OCI-LY3 (cell line): ENCODE measurements at regions not wholly inside any gene's neighbourhood (a gene's known extent, or its start where the extent isn't known, plus 50 kb on each side); places are given as distances from the start of the nearest gene placed in this dataset.

ENCODE experiments used
- H2AFZ ChIP-seq: fragments of 200-600, 300-600 bp; shearing (Covaris generic); 2 replicates; pipeline ENCODE4 v1.6.0; 2014; ENCODE audit warnings: antibody characterized with exemption, low read depth, low read length
- H3K27ac ChIP-seq: fragments of 200-600, 300-600 bp; sonication (generic); 2 replicates; pipeline ENCODE4 v1.5.1; 2014; ENCODE audit warnings: mild to moderate bottlenecking, low read length, moderate library complexity, mixed read lengths
- H3K27me3 ChIP-seq: fragments of 200-600, 300-600 bp; sonication (generic); 2 replicates; pipeline ENCODE4 v1.6.1; 2014; ENCODE audit warnings: low read depth, low read length, mixed read lengths
- H3K36me3 ChIP-seq: fragments of 200-600, 300-600 bp; sonication (generic); replicated peaks from 2 replicates; pipeline ENCODE3; 2014; ENCODE audit warnings: low read depth, low read length, mixed read lengths
- H3K4me1 ChIP-seq: fragments of 300-600, 200-600 bp; sonication (generic); 2 replicates; pipeline ENCODE4 v1.6.1; 2014; ENCODE audit warnings: low read length, mixed read lengths
- H3K4me2 ChIP-seq: fragments of 200-600, 300-600 bp; sonication (generic); 2 replicates; pipeline ENCODE4 v1.6.1; 2014; ENCODE audit warnings: low read length, mixed read lengths
- H3K4me3 ChIP-seq: fragments of 300-600, 200-600 bp; sonication (generic); 2 replicates; pipeline ENCODE4 v1.5.1; 2014; ENCODE audit warnings: antibody characterized with exemption, mild to moderate bottlenecking, low read length, moderate library complexity
- H3K79me2 ChIP-seq: fragments of 300-600, 200-600 bp; shearing (Covaris generic); 2 replicates; pipeline ENCODE4 v1.6.1; 2014; ENCODE audit warnings: mild to moderate bottlenecking, low read length, mixed read lengths
- H3K9ac ChIP-seq: fragments of 300-600, 200-600 bp; shearing (Covaris generic); 2 replicates; pipeline ENCODE4 v1.6.0; 2014; ENCODE audit warnings: mild to moderate bottlenecking, low read length, moderate library complexity
- H3K9me3 ChIP-seq: fragments of 200-600, 300-600 bp; shearing (Covaris generic); 2 replicates; pipeline ENCODE4 v1.6.1; 2014; ENCODE audit warnings: low read length, mixed read lengths; ENCODE audit not compliant: insufficient read depth
- H4K20me1 ChIP-seq: fragments of 200-600, 300-600 bp; sonication (generic); 2 replicates; pipeline ENCODE4 v1.6.1; 2016; ENCODE audit warnings: low read length, mixed read lengths; ENCODE audit not compliant: insufficient read depth
- CTCF ChIP-seq: fragments of 200-600, 300-600 bp; sonication (generic); IDR thresholded peaks from 2 replicates; pipeline ENCODE4 v1.5.1; 2014; ENCODE audit warnings: antibody characterized with exemption, low read length, low read depth
- EZH2phosphoT487 ChIP-seq: fragments of 200-600 bp; shearing (Covaris generic); IDR thresholded peaks from 2 replicates; pipeline ENCODE4 v1.6.1; 2018; ENCODE audit warnings: antibody characterized with exemption, mixed run types, low read depth

DNA sequence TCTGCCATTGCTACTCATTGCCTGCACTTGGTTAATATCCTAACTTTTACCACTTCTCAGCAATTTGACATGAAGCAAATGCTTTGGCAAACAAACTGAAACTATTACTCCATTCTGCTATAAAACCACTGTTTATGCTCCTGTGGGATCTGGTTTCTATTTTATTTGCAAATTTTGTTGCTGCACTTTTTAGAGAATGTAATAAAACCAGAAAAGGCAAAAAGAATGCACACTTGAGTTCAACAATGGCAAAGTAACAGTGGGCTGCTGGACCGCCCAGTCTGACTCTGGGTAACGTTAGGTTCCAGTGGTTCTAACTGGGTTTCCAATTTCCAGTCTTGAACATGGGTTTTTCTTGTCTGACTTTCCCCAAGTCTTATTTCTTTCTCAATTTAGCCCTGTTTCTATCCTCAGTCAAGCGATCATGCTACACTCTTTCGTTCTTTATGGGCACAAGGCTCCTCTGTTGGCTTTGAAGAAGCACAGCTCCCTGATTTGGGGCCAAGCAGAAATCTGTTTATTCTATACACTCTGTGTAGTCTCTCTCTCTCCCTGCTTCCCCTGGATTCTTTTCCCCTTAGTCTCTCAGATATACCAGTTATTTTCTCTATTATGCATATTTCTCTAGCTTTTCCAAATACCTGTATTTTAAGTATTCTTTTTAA lies 129.2 kb upstream of the FAM3C start:
- Histone ChIP-seq H3K9me3 (no peaks in the 10 kb centered on the region), H3K4me2 (no peak overlapping the region)

DNA sequence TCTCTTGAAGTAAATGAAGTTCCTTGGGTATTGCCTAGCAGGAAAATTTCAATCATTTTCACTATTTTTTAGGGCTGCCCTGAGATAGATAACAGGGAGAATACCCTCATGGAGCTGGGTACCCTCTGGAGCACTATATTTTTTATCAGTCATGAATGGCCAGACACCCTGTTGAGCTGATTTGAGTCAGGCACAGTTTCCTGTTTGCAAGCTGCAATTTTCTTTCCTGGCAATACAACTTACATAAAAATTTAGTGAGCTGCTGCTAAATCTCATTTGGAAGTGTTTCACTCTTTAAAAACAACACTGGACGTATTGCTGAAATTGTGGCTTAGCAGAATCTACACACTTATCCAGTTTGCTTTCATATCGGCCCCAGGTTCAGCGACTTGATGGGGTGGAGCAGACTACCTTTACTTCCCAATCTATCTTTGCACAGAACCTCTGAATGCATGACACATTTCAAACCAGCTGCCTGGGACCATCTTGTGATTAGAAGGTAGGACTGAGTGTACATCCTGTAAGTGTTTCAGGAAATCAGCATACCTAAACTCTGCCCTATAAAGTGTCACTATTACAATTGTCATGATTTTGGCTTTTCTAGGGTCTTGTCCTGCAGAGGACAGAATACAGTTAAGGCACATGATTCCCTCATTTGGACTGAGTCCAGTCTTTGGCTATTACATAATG lies 125.7 kb upstream of the FAM3C start:
- Histone ChIP-seq H3K79me2 (no peaks in the 10 kb centered on the region), H4K20me1 (no peaks in the 10 kb centered on the region), H3K36me3 (no peaks in the 10 kb centered on the region), H3K4me3 (no peak overlapping the region), H3K4me1 (peaks cover 12% of the 10 kb centered on the region), H3K27ac (no peak overlapping the region), H3K9me3 (no peaks in the 10 kb centered on the region), H3K4me2 (no peak overlapping the region), H3K9ac (no peak overlapping the region), H2AFZ (no peak overlapping the region), H3K27me3 (no peaks in the 10 kb centered on the region)
- TF ChIP-seq EZH2phosphoT487, result no peak
- no peak for TF ChIP-seq CTCF

More for the DNA sequence above, 129.2 kb upstream of the FAM3C start:
- no peaks in the 10 kb centered on the region for H3K79me2 ChIP-seq
- H2AFZ ChIP-seq, result no peak overlapping the region
- TF ChIP-seq EZH2phosphoT487, result no peak
- TF ChIP-seq CTCF, result no peak
- no peak overlapping the region for H3K27ac ChIP-seq
- H4K20me1 ChIP-seq, result no peaks in the 10 kb centered on the region
- peaks cover 2% of the 10 kb centered on the region for H3K4me1 ChIP-seq
- no peaks in the 10 kb centered on the region for H3K27me3 ChIP-seq
- no peaks in the 10 kb centered on the region for H3K36me3 ChIP-seq
- no peak overlapping the region for H3K9ac ChIP-seq
- H3K4me3 ChIP-seq, result no peak overlapping the region

GRCh38 chr7:121520911-121521310 lies 124.8 kb upstream of the FAM3C start:
- Histone ChIP-seq H2AFZ (no peak overlapping the region), H3K4me3 (no peak overlapping the region), H3K9me3 (no peaks in the 10 kb centered on the region), H3K27me3 (no peaks in the 10 kb centered on the region), H3K27ac (no peak overlapping the region), H3K36me3 (no peaks in the 10 kb centered on the region), H3K79me2 (no peaks in the 10 kb centered on the region), H3K9ac (no peak overlapping the region), H4K20me1 (no peaks in the 10 kb centered on the region), H3K4me1 (peaks cover 12% of the 10 kb centered on the region), H3K4me2 (no peak overlapping the region)
- TF ChIP-seq EZH2phosphoT487, result no peak
- TF ChIP-seq CTCF, result no peak

DNA sequence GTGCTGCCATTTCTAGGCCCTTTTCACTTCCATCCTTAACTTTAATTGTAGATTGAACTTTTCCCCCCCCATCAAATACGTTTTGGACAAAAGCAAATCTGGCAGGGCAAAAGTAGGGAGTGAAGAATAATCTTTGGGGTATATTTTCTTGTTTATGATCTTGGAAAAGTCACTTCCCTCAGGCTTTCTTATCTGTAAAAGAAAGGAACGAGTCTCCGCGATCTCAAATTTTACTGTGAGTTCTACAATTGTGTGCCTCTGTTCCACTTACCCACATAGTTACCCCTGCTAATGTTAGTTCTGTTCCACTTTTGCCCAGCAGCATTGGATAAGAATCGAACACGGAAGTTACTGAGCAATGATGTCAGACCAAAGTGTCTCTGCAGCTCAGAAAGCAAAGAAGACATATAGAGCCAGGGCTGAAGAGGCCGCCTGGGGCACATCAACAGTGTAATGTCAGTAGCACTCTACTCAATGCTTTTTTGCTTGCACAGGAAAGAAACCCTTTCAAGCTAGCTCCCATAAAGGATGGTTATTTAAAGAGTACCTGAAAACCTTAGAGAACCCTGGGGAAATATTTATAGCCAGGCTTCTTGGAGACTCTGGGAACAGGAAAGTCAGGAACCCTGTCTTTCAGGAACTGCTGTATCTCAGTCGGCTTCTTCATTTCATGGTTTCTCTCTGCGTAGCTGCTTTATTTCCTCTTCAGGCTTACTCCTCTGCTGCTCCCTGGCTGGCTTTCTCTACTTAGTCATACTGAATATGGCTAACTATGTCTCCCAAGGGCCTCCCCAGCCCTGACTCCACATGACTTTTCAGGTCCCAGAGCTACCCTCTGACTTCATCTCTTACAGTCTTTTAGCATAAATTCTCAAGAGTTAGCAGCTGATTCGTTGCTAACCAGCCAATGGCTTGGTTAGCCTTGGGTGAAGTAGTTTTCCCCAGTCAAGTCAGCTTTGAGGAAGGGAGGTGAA lies 123.7 kb upstream of the FAM3C start:
- Histone ChIP-seq H3K4me3 (no peak overlapping the region), H3K9me3 (no peaks in the 10 kb centered on the region), H4K20me1 (no peaks in the 10 kb centered on the region), H3K36me3 (no peaks in the 10 kb centered on the region), H2AFZ (peak overlapping the region; percentile 36; the same call in 1 of the 2 replicates), H3K4me1 (peaks cover 12% of the 10 kb centered on the region), H3K27me3 (no peaks in the 10 kb centered on the region), H3K9ac (no peak overlapping the region), H3K27ac (no peak overlapping the region), H3K79me2 (no peaks in the 10 kb centered on the region), H3K4me2 (peak overlapping the region; percentile 15)
- TF ChIP-seq EZH2phosphoT487 (no peak), CTCF (no peak)
